IPS-18a (cell line): ENCODE measurements at regions not wholly inside any gene's neighbourhood (a gene's known extent, or its start where the extent isn't known, plus 50 kb on each side); places are given as distances from the start of the nearest gene placed in this dataset.

ENCODE experiments used
- H3K27ac ChIP-seq: one replicate; pipeline ENCODE4 v1.5.1; 2013; ENCODE audit warnings: low read length
- H3K27me3 ChIP-seq: one replicate; pipeline ENCODE4 v1.6.1; 2013; ENCODE audit warnings: mild to moderate bottlenecking, low read length; ENCODE audit not compliant: control insufficient read depth, insufficient read depth
- H3K36me3 ChIP-seq: one replicate; pipeline ENCODE4 v1.6.1; 2013; ENCODE audit warnings: low read depth, low read length; ENCODE audit not compliant: control insufficient read depth
- H3K4me1 ChIP-seq: one replicate; pipeline ENCODE4 v1.6.1; 2013; ENCODE audit warnings: low read depth, low read length; ENCODE audit not compliant: control insufficient read depth
- H3K4me3 ChIP-seq: one replicate; pipeline ENCODE4 v1.5.1; 2013; ENCODE audit warnings: low read length
- H3K9ac ChIP-seq: one replicate; pipeline ENCODE4 v1.6.1; 2013; ENCODE audit warnings: mild to moderate bottlenecking, low read length, moderate library complexity
- H3K9me3 ChIP-seq: one replicate; pipeline ENCODE4 v1.6.1; 2013; ENCODE audit warnings: low read depth, low read length; ENCODE audit not compliant: control insufficient read depth

DNA sequence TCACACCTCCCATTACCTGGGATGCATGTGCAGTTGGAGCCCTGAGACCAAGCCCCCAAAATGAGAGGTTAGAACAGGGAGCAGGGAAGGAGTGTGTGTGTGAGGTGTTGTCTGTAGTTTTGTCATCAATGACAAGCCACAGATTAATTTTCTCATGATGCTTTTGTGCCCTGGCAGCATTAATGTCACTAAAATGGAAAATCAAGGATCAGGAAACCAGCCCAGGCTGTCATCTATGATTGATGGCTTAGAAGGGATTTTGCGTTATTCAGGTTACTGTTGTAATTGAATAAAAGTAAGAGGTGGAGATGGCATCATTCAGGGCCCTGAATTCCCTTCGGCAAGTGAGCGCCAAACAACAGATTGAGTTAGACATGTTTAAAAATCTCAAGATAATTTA lies 130.5 kb upstream of the C1QTNF7 start:
- no peaks in the 10 kb centered on the region for H3K36me3 ChIP-seq
- no peak overlapping the region for H3K9ac ChIP-seq
- no peak overlapping the region for H3K27ac ChIP-seq
- H3K9me3 ChIP-seq = no peaks in the 10 kb centered on the region
- H3K4me3 ChIP-seq = no peak overlapping the region
- H3K27me3 ChIP-seq = no peaks in the 10 kb centered on the region
- H3K4me1 ChIP-seq = no peaks in the 10 kb centered on the region

GRCh38 chr4:15299627-15300026 lies 128.2 kb upstream of the C1QTNF7 start:
- no peaks in the 10 kb centered on the region for H3K4me1 ChIP-seq

DNA sequence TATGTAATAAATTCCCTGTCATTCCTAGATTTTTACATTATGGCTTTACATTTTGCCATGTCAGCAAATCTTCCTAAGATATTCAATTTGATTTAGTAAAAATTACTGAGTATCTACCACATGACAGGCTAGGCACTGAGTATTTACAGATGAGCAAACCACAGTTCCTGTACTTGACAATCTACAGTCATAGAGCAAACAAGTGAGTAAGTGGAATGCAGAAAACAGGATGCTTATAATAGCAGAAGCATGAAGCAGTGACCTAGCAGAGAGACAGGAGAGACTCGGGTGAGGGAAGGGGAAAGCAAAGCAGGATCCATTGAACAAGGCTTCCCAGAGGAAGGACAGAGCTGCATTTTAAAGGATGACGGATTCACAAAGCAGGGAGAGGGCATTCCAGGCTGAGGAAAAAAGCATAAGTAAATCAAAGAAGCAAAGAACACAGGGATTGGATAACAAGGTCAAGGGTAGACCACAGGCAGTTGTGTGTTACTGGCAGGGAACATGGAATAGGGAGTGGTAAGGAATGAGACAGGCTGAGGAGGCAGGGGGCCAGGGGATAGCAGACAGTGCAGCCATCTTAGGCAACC lies 124.7 kb upstream of the C1QTNF7 start:
- no peak overlapping the region for H3K9ac ChIP-seq
- no peaks in the 10 kb centered on the region for H3K9me3 ChIP-seq
- no peaks in the 10 kb centered on the region for H3K36me3 ChIP-seq
- no peaks in the 10 kb centered on the region for H3K4me1 ChIP-seq
- no peaks in the 10 kb centered on the region for H3K27me3 ChIP-seq
- no peak overlapping the region for H3K4me3 ChIP-seq
- H3K27ac ChIP-seq = no peak overlapping the region

More at GRCh38 chr4:15299627-15300026, 128.2 kb upstream of the C1QTNF7 start:
- Histone ChIP-seq H3K9me3 (no peaks in the 10 kb centered on the region), H3K27me3 (no peaks in the 10 kb centered on the region), H3K27ac (no peak overlapping the region), H3K36me3 (no peaks in the 10 kb centered on the region), H3K9ac (no peak overlapping the region), H3K4me3 (no peak overlapping the region)

DNA sequence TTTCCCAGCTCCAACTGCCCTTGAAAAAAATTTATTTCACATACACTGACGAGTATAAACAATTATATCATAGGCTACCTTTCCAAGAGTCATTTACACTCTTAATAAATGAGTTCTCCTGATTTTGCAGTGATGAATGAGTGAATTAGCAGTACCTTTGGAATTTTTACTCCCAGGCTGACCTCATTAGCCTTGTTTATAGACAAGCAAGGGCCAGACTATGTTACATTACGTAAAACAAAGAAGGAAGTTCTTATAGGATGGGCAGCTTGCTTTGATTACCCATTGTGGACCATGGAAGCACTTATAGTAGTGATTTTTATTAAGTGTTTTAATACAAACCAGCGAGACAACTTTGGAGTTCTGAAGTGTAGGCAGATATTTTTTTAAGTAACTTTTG lies 112.9 kb upstream of the C1QTNF7 start:
- Histone ChIP-seq H3K4me1 (peaks cover under 1% of the 10 kb centered on the region), H3K27me3 (no peaks in the 10 kb centered on the region), H3K9ac (no peak overlapping the region)

GRCh38 chr4:15317246-15317645 lies 110.6 kb upstream of the C1QTNF7 start:
- H3K27me3 ChIP-seq = no peaks in the 10 kb centered on the region
- H3K9ac ChIP-seq = no peak overlapping the region
- no peak overlapping the region for H3K4me3 ChIP-seq
- H3K9me3 ChIP-seq = no peaks in the 10 kb centered on the region
- no peak overlapping the region for H3K27ac ChIP-seq
- H3K36me3 ChIP-seq = no peaks in the 10 kb centered on the region
- peaks cover 4% of the 10 kb centered on the region for H3K4me1 ChIP-seq

More for the DNA sequence above, 112.9 kb upstream of the C1QTNF7 start:
- Histone ChIP-seq H3K27ac (no peak overlapping the region), H3K4me3 (no peak overlapping the region), H3K36me3 (no peaks in the 10 kb centered on the region), H3K9me3 (no peaks in the 10 kb centered on the region)

GRCh38 chr4:15318621-15319348 lies 109.0 kb upstream of the C1QTNF7 start:
- Histone ChIP-seq H3K9ac (no peak overlapping the region), H3K4me3 (no peak overlapping the region), H3K27me3 (no peaks in the 10 kb centered on the region), H3K9me3 (no peaks in the 10 kb centered on the region), H3K36me3 (no peaks in the 10 kb centered on the region), H3K27ac (no peak overlapping the region), H3K4me1 (peaks cover 4% of the 10 kb centered on the region)

- Histone ChIP-seq H3K27me3 (no peaks in the 10 kb centered on the region), H3K9me3 (no peaks in the 10 kb centered on the region), H3K9ac (no peak overlapping the region), H3K27ac (no peak overlapping the region), H3K4me1 (peaks cover 4% of the 10 kb centered on the region), H3K4me3 (no peak overlapping the region), H3K36me3 (no peaks in the 10 kb centered on the region)
These were observed 107.6 kb upstream of the C1QTNF7 start for GRCh38 chr4:15320121-15320678.

DNA sequence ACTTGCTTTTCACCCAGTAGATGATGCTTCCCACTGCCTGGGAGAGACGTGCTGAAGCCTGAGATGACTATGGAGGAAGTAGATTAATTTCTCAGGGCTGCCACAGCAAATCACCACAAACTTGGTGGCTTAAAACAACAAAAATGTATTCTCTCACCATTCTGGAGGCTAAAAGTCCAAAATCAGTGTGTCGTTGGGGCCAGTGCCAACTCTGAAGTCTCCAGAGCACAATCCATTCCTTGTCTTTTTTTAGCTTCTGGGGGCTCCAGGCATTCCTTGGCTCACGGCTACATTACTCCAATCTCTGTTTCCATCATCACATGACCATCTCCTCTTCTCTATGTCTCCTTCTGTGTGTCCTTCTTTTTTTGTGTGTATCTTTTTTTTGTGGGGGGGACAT lies 105.8 kb upstream of the C1QTNF7 start:
- Histone ChIP-seq H3K36me3 (no peaks in the 10 kb centered on the region), H3K4me1 (peaks cover 4% of the 10 kb centered on the region), H3K4me3 (no peak overlapping the region), H3K9me3 (no peaks in the 10 kb centered on the region), H3K27ac (no peak overlapping the region), H3K9ac (no peak overlapping the region), H3K27me3 (no peaks in the 10 kb centered on the region)

- no peak overlapping the region for H3K27ac ChIP-seq
- no peak overlapping the region for H3K9ac ChIP-seq
- H3K4me3 ChIP-seq = no peak overlapping the region
- no peaks in the 10 kb centered on the region for H3K4me1 ChIP-seq
- H3K36me3 ChIP-seq = no peaks in the 10 kb centered on the region
- H3K27me3 ChIP-seq = no peaks in the 10 kb centered on the region
- no peaks in the 10 kb centered on the region for H3K9me3 ChIP-seq
These were observed 101.8 kb upstream of the C1QTNF7 start for GRCh38 chr4:15325987-15326386.

- Histone ChIP-seq H3K4me3 (no peak overlapping the region), H3K27ac (no peak overlapping the region), H3K9me3 (no peaks in the 10 kb centered on the region), H3K9ac (no peak overlapping the region), H3K4me1 (no peaks in the 10 kb centered on the region), H3K27me3 (no peaks in the 10 kb centered on the region), H3K36me3 (no peaks in the 10 kb centered on the region)
These were observed 100.2 kb upstream of the C1QTNF7 start for GRCh38 chr4:15327311-15328298.

- no peaks in the 10 kb centered on the region for H3K4me1 ChIP-seq
- no peak overlapping the region for H3K4me3 ChIP-seq
- no peaks in the 10 kb centered on the region for H3K36me3 ChIP-seq
- no peaks in the 10 kb centered on the region for H3K9me3 ChIP-seq
- no peak overlapping the region for H3K27ac ChIP-seq
- no peaks in the 10 kb centered on the region for H3K27me3 ChIP-seq
- no peak overlapping the region for H3K9ac ChIP-seq
These were observed 95.9 kb upstream of the C1QTNF7 start for GRCh38 chr4:15331930-15332329.
